Suprapubic skin (tissue), 4 donors: ENCODE measurements at regions not wholly inside any gene's neighbourhood (a gene's known extent, or its start where the extent isn't known, plus 50 kb on each side); places are given as distances from the start of the nearest gene placed in this dataset.

Experiments
- DNase-seq, 2 donors: peaks; one replicate each; pipeline ENCODE4 v3.0.0-alpha.2; 2019; ENCODE audit warnings: low spot score in 2 of 2
- H3K27ac ChIP-seq: fragments of 200-600 bp; sonication (generic); one replicate; pipeline ENCODE4 v1.5.1; 2019
- H3K27me3 ChIP-seq: fragments of 200-600 bp; sonication (generic); one replicate; pipeline ENCODE4 v1.5.1; 2019
- H3K36me3 ChIP-seq: fragments of 200-600 bp; sonication (generic); one replicate; pipeline ENCODE4 v1.5.1; 2019
- H3K4me1 ChIP-seq: fragments of 200-600 bp; sonication (generic); one replicate; pipeline ENCODE4 v1.5.1; 2019
- H3K4me3 ChIP-seq: fragments of 200-600 bp; sonication (generic); one replicate; pipeline ENCODE4 v1.5.1; 2019; ENCODE audit warnings: mild to moderate bottlenecking
- H3K9me3 ChIP-seq: fragments of 200-600 bp; sonication (generic); one replicate; pipeline ENCODE4 v1.5.1; 2019
- CTCF ChIP-seq, 2 donors: fragments of 200-600 bp in 1 of 2; fragments of 450-650 bp in 1 of 2; sonication (generic) in 1 of 2; IDR thresholded peaks; one replicate each; pipeline ENCODE4 v1.5.1; 2016 to 2019; ENCODE audit warnings: antibody characterized with exemption in 2 of 2, mild to moderate bottlenecking in 1 of 2, moderate library complexity in 1 of 2
- EP300 ChIP-seq: sonication (generic); formaldehyde crosslinking; IDR thresholded peaks from one replicate; pipeline ENCODE4 v1.6.1; 2017; ENCODE audit warnings: antibody characterized with exemption
- POLR2A ChIP-seq, 2 donors: fragments of 450-650 bp; IDR thresholded peaks; one replicate each; pipeline ENCODE4 v1.6.1; 2017; ENCODE audit warnings: antibody characterized with exemption in 2 of 2, mild to moderate bottlenecking in 2 of 2, moderate library complexity in 2 of 2
- POLR2AphosphoS5 ChIP-seq, 3 donors: sonication (generic); formaldehyde crosslinking; IDR thresholded peaks; one replicate each; pipeline ENCODE4 v1.6.1; 2017; ENCODE audit warnings: antibody characterized with exemption in 3 of 3
- WGBS: methylation state at CpG from one replicate; pipeline ENCODE4 v1.1.5; 2018; 5-methylcytosine and 5-hydroxymethylcytosine counted together

- Histone ChIP-seq H3K9me3 (no peaks in the 10 kb centered on the region), H3K27me3 (no peaks in the 10 kb centered on the region), H3K4me1 (no peaks in the 10 kb centered on the region), H3K4me3 (no peak overlapping the region), H3K36me3 (no peaks in the 10 kb centered on the region), H3K27ac (no peak overlapping the region)
- no peak for DNase-seq
- no peak for TF ChIP-seq EP300
- no peak for TF ChIP-seq CTCF (IDR thresholded peaks at IDR 0.05)
- no peak for TF ChIP-seq POLR2A (IDR thresholded peaks at IDR 0.05)
- no peak for TF ChIP-seq POLR2AphosphoS5 (IDR thresholded peaks at IDR 0.05)
- 75% methylated on average over 4 of the region's 4 CpGs for WGBS
These were observed 219.4 kb downstream of the SOD2 start for GRCh38 chr6:159473475-159474263.

DNA sequence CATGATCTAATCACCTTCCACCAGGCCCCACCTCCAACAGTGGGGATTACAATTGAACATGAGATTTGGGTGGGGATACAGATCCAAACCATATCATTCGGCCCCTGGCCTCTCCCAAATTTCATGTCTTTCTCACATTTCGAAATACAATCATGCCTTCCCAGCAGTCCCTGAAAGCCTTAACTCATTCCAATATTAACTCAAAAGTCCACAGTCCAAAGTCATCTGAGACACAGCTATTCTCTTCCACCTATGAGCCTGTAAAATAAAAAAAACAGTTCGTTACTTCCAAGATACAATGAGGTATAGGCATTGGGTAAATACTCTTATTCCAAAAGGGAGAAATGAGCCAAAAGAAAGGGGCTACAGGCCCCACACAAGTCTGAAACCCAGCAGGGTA, 222.6 kb downstream of the SOD2 start:
- no peaks in the 10 kb centered on the region for H3K27me3 ChIP-seq
- no peak overlapping the region for H3K27ac ChIP-seq
- H3K9me3 ChIP-seq: no peaks in the 10 kb centered on the region
- TF ChIP-seq EP300 (no peak), POLR2AphosphoS5 (IDR thresholded peaks at IDR 0.05) (no peak), CTCF (IDR thresholded peaks at IDR 0.05) (no peak), POLR2A (IDR thresholded peaks at IDR 0.05) (no peak)
- no peak for DNase-seq
- no peak overlapping the region for H3K4me3 ChIP-seq
- no peaks in the 10 kb centered on the region for H3K36me3 ChIP-seq
- no peaks in the 10 kb centered on the region for H3K4me1 ChIP-seq
- 98% methylated on average over 3 of the region's 3 CpGs for WGBS

- Histone ChIP-seq H3K27me3 (no peaks in the 10 kb centered on the region), H3K4me3 (no peak overlapping the region), H3K9me3 (no peaks in the 10 kb centered on the region), H3K36me3 (no peaks in the 10 kb centered on the region), H3K27ac (no peak overlapping the region), H3K4me1 (no peaks in the 10 kb centered on the region)
- 93% methylated on average over 4 of the region's 4 CpGs for WGBS
- DNase-seq: no peak
- TF ChIP-seq EP300 (no peak), POLR2AphosphoS5 (IDR thresholded peaks at IDR 0.05) (no peak), CTCF (IDR thresholded peaks at IDR 0.05) (no peak), POLR2A (IDR thresholded peaks at IDR 0.05) (no peak)
These were observed 223.6 kb downstream of the SOD2 start for GRCh38 chr6:159469443-159469842.

DNA sequence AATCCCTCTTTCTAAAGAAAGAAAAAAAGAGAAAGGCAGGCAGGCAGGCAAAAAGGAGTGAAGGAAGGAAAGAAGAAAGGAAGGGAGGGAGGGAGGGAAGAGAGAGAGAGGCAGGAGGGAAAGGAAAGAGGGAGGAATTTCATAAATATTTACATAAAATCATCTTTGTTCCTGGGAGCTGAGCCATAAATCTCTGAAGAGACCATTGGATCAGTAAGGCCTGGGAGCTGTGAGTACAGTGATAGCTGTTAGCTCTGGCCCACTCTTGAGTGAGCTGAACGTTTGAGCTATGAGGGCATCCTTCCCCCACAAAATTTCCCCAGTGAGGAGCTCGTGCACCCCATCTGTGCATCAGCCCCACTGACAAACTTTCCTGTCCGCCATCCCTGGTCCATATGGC, 224.0 kb downstream of the SOD2 start:
- TF ChIP-seq EP300: no peak
- TF ChIP-seq CTCF (IDR thresholded peaks at IDR 0.05): no peak
- TF ChIP-seq POLR2A (IDR thresholded peaks at IDR 0.05): no peak
- no peak for TF ChIP-seq POLR2AphosphoS5 (IDR thresholded peaks at IDR 0.05)
- Histone ChIP-seq H3K27me3 (no peaks in the 10 kb centered on the region), H3K36me3 (no peaks in the 10 kb centered on the region), H3K4me1 (no peaks in the 10 kb centered on the region), H3K27ac (no peak overlapping the region), H3K9me3 (no peaks in the 10 kb centered on the region), H3K4me3 (no peak overlapping the region)
- WGBS: 76% methylated on average over 3 of the region's 3 CpGs
- DNase-seq: no peak

DNA sequence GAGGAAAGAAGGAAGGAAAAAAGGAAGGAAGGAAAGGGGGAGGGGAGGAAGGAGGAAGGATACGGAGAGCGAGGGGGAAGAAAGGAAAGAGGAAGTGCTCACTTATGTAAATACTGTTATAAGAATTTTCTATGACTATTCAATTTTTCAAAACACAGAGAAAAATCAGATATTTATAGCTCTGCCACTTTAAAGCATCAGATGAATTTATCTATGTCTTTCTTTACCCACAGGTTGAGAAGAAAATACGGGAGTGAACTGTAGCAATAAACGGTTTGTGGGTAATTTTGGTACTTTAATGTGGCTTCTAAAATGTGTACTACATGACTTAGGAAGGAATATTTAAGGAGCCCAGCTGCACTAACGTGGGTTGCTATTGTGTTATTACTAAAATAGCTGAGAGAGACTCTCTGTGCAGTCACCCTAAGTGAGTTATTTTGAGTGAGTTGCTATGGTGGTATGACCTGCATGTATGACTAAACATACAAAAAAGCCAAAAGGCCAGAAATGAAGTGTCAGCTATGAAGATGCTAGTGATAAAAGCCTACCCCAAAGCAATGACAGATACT, 225.5 kb downstream of the SOD2 start:
- Histone ChIP-seq H3K27ac (no peak overlapping the region), H3K4me3 (no peak overlapping the region), H3K36me3 (no peaks in the 10 kb centered on the region), H3K27me3 (no peaks in the 10 kb centered on the region), H3K4me1 (no peaks in the 10 kb centered on the region), H3K9me3 (no peaks in the 10 kb centered on the region)
- TF ChIP-seq POLR2AphosphoS5 (IDR thresholded peaks at IDR 0.05) (no peak), EP300 (no peak), POLR2A (IDR thresholded peaks at IDR 0.05) (no peak), CTCF (IDR thresholded peaks at IDR 0.05) (no peak)
- no peak for DNase-seq
- WGBS: 62% methylated on average over 5 of the region's 5 CpGs
